Fibroblast of the aortic adventitia (primary cell): ENCODE measurements at regions not wholly inside any gene's neighbourhood (a gene's known extent, or its start where the extent isn't known, plus 50 kb on each side); places are given as distances from the start of the nearest gene placed in this dataset.

Experiments used
- DNase-seq: peaks from one replicate; pipeline ENCODE4 v3.0.0-alpha.2; 2010; ENCODE audit warnings: low read depth
- H3K4me3 ChIP-seq: 2 replicates; pipeline ENCODE4 v1.5.1; 2011; ENCODE audit warnings: low read depth, mild to moderate bottlenecking, control low read depth, low read length, moderate library complexity
- CTCF ChIP-seq: IDR thresholded peaks from 2 replicates; pipeline ENCODE4 v1.5.1; 2011; ENCODE audit warnings: mild to moderate bottlenecking, low read length, control low read depth, inconsistent platforms; ENCODE audit not compliant: insufficient read depth

GRCh38 chr5:15220642-15221173 is 279.3 kb upstream of the FBXL7 start:
- no peak for TF ChIP-seq CTCF
- H3K4me3 ChIP-seq = no peak overlapping the region
- DNase-seq = no peak

GRCh38 chr5:15215056-15215455 is 284.9 kb upstream of the FBXL7 start:
- DNase-seq = no peak
- H3K4me3 ChIP-seq = no peak overlapping the region
- TF ChIP-seq CTCF = no peak

GRCh38 chr5:15214010-15214409 is 286.0 kb upstream of the FBXL7 start:
- no peak for DNase-seq
- no peak overlapping the region for H3K4me3 ChIP-seq
- TF ChIP-seq CTCF = no peak

- no peak for TF ChIP-seq CTCF
- peak; percentile 2 for DNase-seq
- no peak overlapping the region for H3K4me3 ChIP-seq
These were observed 290.8 kb upstream of the FBXL7 start for GRCh38 chr5:15209053-15209762.

- no peak for DNase-seq
- no peak for TF ChIP-seq CTCF
- no peak overlapping the region for H3K4me3 ChIP-seq
These were observed 293.8 kb upstream of the FBXL7 start for GRCh38 chr5:15206133-15206532.

GRCh38 chr5:15203376-15203775 is 296.6 kb upstream of the FBXL7 start:
- H3K4me3 ChIP-seq = no peak overlapping the region
- no peak for TF ChIP-seq CTCF
- DNase-seq = no peak

GRCh38 chr5:15191012-15191411 is 309.0 kb upstream of the FBXL7 start:
- no peak for DNase-seq
- TF ChIP-seq CTCF = no peak

More at GRCh38 chr5:15191012-15191411, 309.0 kb upstream of the FBXL7 start:
- no peak overlapping the region for H3K4me3 ChIP-seq
